Mesenchymal stem cell (in vitro differentiated cells and primary cell): ENCODE measurements at regions not wholly inside any gene's neighbourhood (a gene's known extent, or its start where the extent isn't known, plus 50 kb on each side); places are given as distances from the start of the nearest gene placed in this dataset.
A peak's percentile ranks its signal among the peaks of the same experiment; 100 is the strongest.

ENCODE experiments used
- DNase-seq: peaks from one replicate; pipeline ENCODE4 v3.0.0-alpha.2; 2013
- H2AFZ ChIP-seq: one replicate; pipeline ENCODE4 v1.6.1; 2013; ENCODE audit warnings: low read depth, mild to moderate bottlenecking, control low read depth, inconsistent platforms, low read length, moderate library complexity
- H2AK5ac ChIP-seq: 2 replicates; pipeline ENCODE4 v1.6.1; 2013; ENCODE audit warnings: low read length, moderate library complexity, mild to moderate bottlenecking, inconsistent platforms; ENCODE audit not compliant: severe bottlenecking
- H2BK120ac ChIP-seq: one replicate; pipeline ENCODE4 v1.6.1; 2013; ENCODE audit warnings: low read depth, mild to moderate bottlenecking, inconsistent platforms, low read length, moderate library complexity
- H2BK12ac ChIP-seq, 2 experiments: one replicate each; pipeline ENCODE4 v1.6.1; 2013; ENCODE audit warnings: inconsistent platforms in 2 of 2, low read length in 2 of 2, mild to moderate bottlenecking in 2 of 2, moderate library complexity in 2 of 2, control low read depth in 1 of 2
- H2BK15ac ChIP-seq: one replicate; pipeline ENCODE4 v1.6.1; 2013; ENCODE audit warnings: mild to moderate bottlenecking, low read depth, inconsistent platforms; ENCODE audit not compliant: poor library complexity, severe bottlenecking
- H2BK5ac ChIP-seq: 2 replicates; pipeline ENCODE4 v1.6.1; 2013; ENCODE audit warnings: low read depth, mild to moderate bottlenecking, low read length, control low read depth, inconsistent platforms; ENCODE audit not compliant: poor library complexity, severe bottlenecking
- H3K14ac ChIP-seq, 2 experiments: one replicate each; pipeline ENCODE4 v1.6.1; 2013; ENCODE audit warnings: inconsistent platforms in 2 of 2, low read length in 2 of 2, control low read depth in 1 of 2, mild to moderate bottlenecking in 1 of 2, moderate library complexity in 1 of 2
- H3K18ac ChIP-seq, 2 experiments: one replicate each; pipeline ENCODE4 v1.6.1; 2013; ENCODE audit warnings: inconsistent platforms in 2 of 2, low read length in 2 of 2, control low read depth in 1 of 2, low read depth in 1 of 2, mild to moderate bottlenecking in 1 of 2
- H3K23ac ChIP-seq, 2 experiments: one replicate each; pipeline ENCODE4 v1.6.1; 2013; ENCODE audit warnings: inconsistent platforms in 2 of 2, low read length in 2 of 2, mild to moderate bottlenecking in 2 of 2, moderate library complexity in 2 of 2, control low read depth in 1 of 2
- H3K27ac ChIP-seq: 2 replicates; pipeline ENCODE4 v1.5.1; 2013; ENCODE audit warnings: mild to moderate bottlenecking, moderate library complexity, low read length, control low read depth, inconsistent platforms; ENCODE audit not compliant: poor library complexity, severe bottlenecking
- H3K27me3 ChIP-seq, 2 experiments: 2 replicates each; pipeline versions ENCODE4 v1.6.1 to v1.7.0; 2013; ENCODE audit warnings: low read length in 2 of 2, mild to moderate bottlenecking in 2 of 2, moderate library complexity in 2 of 2, control low read depth in 1 of 2, inconsistent platforms in 1 of 2; ENCODE audit not compliant: control insufficient read depth in 1 of 2, insufficient read depth in 1 of 2
- H3K36me3 ChIP-seq, 2 experiments: 2 replicates each; pipeline versions ENCODE4 v1.6.1 to v1.7.0; 2013; ENCODE audit warnings: low read length in 2 of 2, control low read depth in 1 of 2, inconsistent platforms in 1 of 2, low read depth in 1 of 2, mild to moderate bottlenecking in 1 of 2; ENCODE audit not compliant: insufficient read depth in 2 of 2, control insufficient read depth in 1 of 2
- H3K4ac ChIP-seq, 2 experiments: one replicate each; pipeline ENCODE4 v1.6.1; 2013; ENCODE audit warnings: inconsistent platforms in 2 of 2, low read length in 2 of 2, mild to moderate bottlenecking in 2 of 2, moderate library complexity in 2 of 2, control low read depth in 1 of 2, low read depth in 1 of 2
- H3K4me1 ChIP-seq: 2 replicates; pipeline ENCODE4 v1.6.1; 2013; ENCODE audit warnings: low read depth, low read length, control low read depth; ENCODE audit not compliant: control insufficient read depth, insufficient read depth
- H3K4me2 ChIP-seq: 2 replicates; pipeline ENCODE4 v1.6.1; 2013; ENCODE audit warnings: low read length, mild to moderate bottlenecking, inconsistent platforms; ENCODE audit not compliant: poor library complexity, severe bottlenecking
- H3K4me3 ChIP-seq, 2 experiments: 2 replicates each; pipeline versions ENCODE4 v1.5.1 to v1.7.0; 2013; ENCODE audit warnings: low read length in 2 of 2, mild to moderate bottlenecking in 2 of 2, control low read depth in 1 of 2, low read depth in 1 of 2; ENCODE audit not compliant: insufficient read depth in 1 of 2
- H3K79me1 ChIP-seq: replicated peaks from 2 replicates; pipeline ENCODE4 v1.6.1; 2013; ENCODE audit warnings: mild to moderate bottlenecking, control low read depth, low read length, inconsistent platforms; ENCODE audit not compliant: poor library complexity, severe bottlenecking
- H3K9ac ChIP-seq: 2 replicates; pipeline ENCODE4 v1.7.0; 2013; ENCODE audit warnings: mild to moderate bottlenecking, low read length, moderate library complexity
- H3K9me3 ChIP-seq: 2 replicates; pipeline ENCODE4 v1.7.0; 2013; ENCODE audit warnings: mild to moderate bottlenecking, low read length; ENCODE audit not compliant: control insufficient read depth
- H4K8ac ChIP-seq: one replicate; pipeline ENCODE4 v1.6.1; 2013; ENCODE audit warnings: inconsistent platforms, mild to moderate bottlenecking, low read length, moderate library complexity
- H4K91ac ChIP-seq: one replicate; pipeline ENCODE4 v1.6.1; 2013; ENCODE audit warnings: mild to moderate bottlenecking, low read length, inconsistent platforms
- WGBS: methylation state at CpG from one replicate; pipeline ENCODE4 v1.1.7; 2013; ENCODE audit warnings: mixed read lengths; 5-methylcytosine and 5-hydroxymethylcytosine counted together

DNA sequence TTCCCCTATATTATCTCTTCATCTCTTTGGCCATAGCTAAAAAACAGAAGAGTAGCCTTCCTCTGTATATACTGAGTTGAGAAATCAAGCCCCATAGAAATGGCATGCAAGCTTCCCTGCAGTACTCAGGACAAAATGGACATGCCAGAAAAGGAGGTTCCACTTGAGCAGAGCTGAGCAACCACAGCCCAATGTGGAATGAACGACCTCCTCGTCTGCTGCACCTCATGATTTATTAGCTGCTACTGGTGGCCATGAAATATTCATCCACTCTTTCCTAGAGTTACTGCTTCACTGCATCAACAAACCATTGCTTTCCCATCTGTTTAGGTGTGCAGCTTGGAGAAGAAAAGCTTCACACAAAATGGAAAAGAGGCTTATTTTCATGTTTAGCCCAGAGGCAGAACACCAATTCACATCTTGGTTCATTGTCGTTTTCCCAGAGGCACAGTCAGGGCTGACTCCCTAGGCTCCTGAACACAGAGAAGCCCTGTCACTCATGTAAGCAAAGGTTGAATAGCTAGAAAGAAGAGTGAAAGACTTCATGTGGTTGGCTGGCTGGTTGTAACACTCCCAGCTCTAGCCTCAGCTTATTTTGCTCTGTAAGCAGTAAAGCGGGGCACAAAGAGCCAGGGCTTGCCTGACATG is 148.0 kb downstream of the TSEN15 start:
- no peaks in the 10 kb centered on the region for H3K36me3 ChIP-seq
- H4K91ac ChIP-seq = no peak overlapping the region
- no peak overlapping the region for H2BK15ac ChIP-seq
- H2BK120ac ChIP-seq = no peak overlapping the region
- H3K23ac ChIP-seq = no peak overlapping the region
- H2AFZ ChIP-seq = no peak overlapping the region
- H3K9ac ChIP-seq = no peak overlapping the region
- no peak overlapping the region for H2AK5ac ChIP-seq
- no peak overlapping the region for H3K4ac ChIP-seq
- H3K9me3 ChIP-seq = no peaks in the 10 kb centered on the region
- no peaks in the 10 kb centered on the region for H3K79me1 ChIP-seq
- H3K27me3 ChIP-seq = no peaks in the 10 kb centered on the region
- DNase-seq = peak; percentile 63
- 51% methylated on average over 4 of the region's 4 CpGs for WGBS
- H2BK5ac ChIP-seq = no peak overlapping the region
- no peak overlapping the region for H3K4me2 ChIP-seq
- H2BK12ac ChIP-seq = peak overlapping the region in 1 of 2 experiments; percentile 55
- H3K4me3 ChIP-seq = no peak overlapping the region
- peaks cover 4% of the 10 kb centered on the region for H3K4me1 ChIP-seq
- H3K14ac ChIP-seq = no peak overlapping the region
- no peak overlapping the region for H3K27ac ChIP-seq
- no peak overlapping the region for H3K18ac ChIP-seq
- H4K8ac ChIP-seq = no peak overlapping the region

GRCh38 chr1:184208622-184209021 is 157.1 kb downstream of the TSEN15 start:
- Histone ChIP-seq H3K27me3 (no peaks in the 10 kb centered on the region), H2BK5ac (no peak overlapping the region), H4K91ac (no peak overlapping the region), H3K27ac (no peak overlapping the region), H2BK120ac (no peak overlapping the region), H3K4ac (no peak overlapping the region), H3K23ac (no peak overlapping the region), H3K36me3 (no peaks in the 10 kb centered on the region), H3K14ac (no peak overlapping the region), H3K4me2 (no peak overlapping the region), H3K4me3 (no peak overlapping the region), H3K9ac (no peak overlapping the region), H2AFZ (no peak overlapping the region), H2BK12ac (no peak overlapping the region), H3K79me1 (no peaks in the 10 kb centered on the region), H3K4me1 (peaks cover 8% of the 10 kb centered on the region), H3K9me3 (no peaks in the 10 kb centered on the region), H3K18ac (no peak overlapping the region), H2BK15ac (no peak overlapping the region), H2AK5ac (no peak overlapping the region), H4K8ac (no peak overlapping the region)
- DNase-seq = no peak
- WGBS = 95% methylated on average over 2 of the region's 2 CpGs

DNA sequence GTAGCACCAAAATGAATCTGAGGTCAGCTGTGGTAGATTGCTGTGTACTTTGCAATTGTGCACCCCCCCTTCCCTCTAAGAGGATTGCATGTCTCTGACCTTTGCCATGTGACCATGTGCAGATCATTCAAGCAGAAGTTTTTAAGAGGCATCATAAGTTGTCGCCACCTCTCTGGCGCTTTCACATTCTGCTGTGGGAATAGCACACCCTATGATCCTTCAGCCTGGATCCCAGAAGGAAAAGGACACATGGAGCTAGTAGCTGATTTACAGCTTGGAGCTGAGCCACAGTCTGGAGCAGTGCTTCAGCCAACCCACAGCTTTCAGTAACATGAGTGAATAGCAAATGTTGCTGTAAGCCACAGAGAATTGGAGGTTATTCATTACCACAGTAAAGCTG is 158.5 kb downstream of the TSEN15 start:
- H4K8ac ChIP-seq = no peak overlapping the region
- H3K18ac ChIP-seq = no peak overlapping the region
- no peak overlapping the region for H3K23ac ChIP-seq
- H4K91ac ChIP-seq = no peak overlapping the region
- H3K4ac ChIP-seq = no peak overlapping the region
- H3K4me1 ChIP-seq = peaks cover 9% of the 10 kb centered on the region
- H3K4me2 ChIP-seq = no peak overlapping the region
- H2BK12ac ChIP-seq = no peak overlapping the region
- no peak overlapping the region for H2BK120ac ChIP-seq
- no peak overlapping the region for H3K9ac ChIP-seq
- H3K27me3 ChIP-seq = no peaks in the 10 kb centered on the region
- WGBS = 38% methylated on average over 2 of the region's 2 CpGs
- H3K27ac ChIP-seq = peak overlapping the region; percentile 59
- no peak overlapping the region for H3K4me3 ChIP-seq
- H2AK5ac ChIP-seq = no peak overlapping the region
- no peak overlapping the region for H2BK5ac ChIP-seq
- H3K14ac ChIP-seq = no peak overlapping the region
- H3K79me1 ChIP-seq = no peaks in the 10 kb centered on the region
- no peak overlapping the region for H2BK15ac ChIP-seq
- no peak overlapping the region for H2AFZ ChIP-seq
- H3K9me3 ChIP-seq = no peaks in the 10 kb centered on the region
- DNase-seq = peak; percentile 91
- H3K36me3 ChIP-seq = no peaks in the 10 kb centered on the region

DNA sequence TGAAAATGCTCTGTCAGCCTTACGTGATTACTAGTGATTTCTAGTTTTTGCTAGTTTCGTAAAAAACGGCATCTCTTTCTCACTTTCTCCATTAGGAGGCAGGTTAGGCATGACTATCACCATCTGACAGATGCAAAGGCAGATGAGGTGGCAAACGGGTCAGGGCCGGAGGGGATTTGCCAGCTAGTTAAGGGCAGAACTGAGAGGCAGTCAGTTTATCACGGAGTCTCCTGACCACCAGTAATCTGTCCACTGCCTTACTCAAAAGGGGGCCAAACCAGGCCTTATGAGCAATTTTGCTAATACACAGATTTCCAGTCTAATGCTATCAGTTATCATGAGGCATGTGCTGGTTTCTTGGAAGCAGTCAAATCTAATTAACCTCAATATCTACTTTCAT is 159.3 kb downstream of the TSEN15 start:
- Histone ChIP-seq H3K27me3 (no peaks in the 10 kb centered on the region), H2AFZ (no peak overlapping the region), H4K8ac (no peak overlapping the region), H3K4ac (no peak overlapping the region), H3K4me2 (no peak overlapping the region), H3K23ac (no peak overlapping the region), H3K9me3 (no peaks in the 10 kb centered on the region), H2BK120ac (no peak overlapping the region), H4K91ac (no peak overlapping the region), H3K9ac (no peak overlapping the region), H2BK12ac (peak overlapping the region in 1 of 2 experiments; percentile 84), H3K18ac (no peak overlapping the region), H3K14ac (no peak overlapping the region), H3K79me1 (no peaks in the 10 kb centered on the region), H3K4me1 (peaks cover 9% of the 10 kb centered on the region), H3K27ac (no peak overlapping the region), H3K36me3 (no peaks in the 10 kb centered on the region), H2BK15ac (no peak overlapping the region), H2BK5ac (no peak overlapping the region), H3K4me3 (no peak overlapping the region), H2AK5ac (peak overlapping the region; percentile 60)
- 97% methylated on average over 6 of the region's 6 CpGs for WGBS
- DNase-seq = no peak
